ENCODE measurements at regions not wholly inside any gene's neighbourhood (a gene's known extent, or its start where the extent isn't known, plus 50 kb on each side); places are given as distances from the start of the nearest gene placed in this dataset.

DNA sequence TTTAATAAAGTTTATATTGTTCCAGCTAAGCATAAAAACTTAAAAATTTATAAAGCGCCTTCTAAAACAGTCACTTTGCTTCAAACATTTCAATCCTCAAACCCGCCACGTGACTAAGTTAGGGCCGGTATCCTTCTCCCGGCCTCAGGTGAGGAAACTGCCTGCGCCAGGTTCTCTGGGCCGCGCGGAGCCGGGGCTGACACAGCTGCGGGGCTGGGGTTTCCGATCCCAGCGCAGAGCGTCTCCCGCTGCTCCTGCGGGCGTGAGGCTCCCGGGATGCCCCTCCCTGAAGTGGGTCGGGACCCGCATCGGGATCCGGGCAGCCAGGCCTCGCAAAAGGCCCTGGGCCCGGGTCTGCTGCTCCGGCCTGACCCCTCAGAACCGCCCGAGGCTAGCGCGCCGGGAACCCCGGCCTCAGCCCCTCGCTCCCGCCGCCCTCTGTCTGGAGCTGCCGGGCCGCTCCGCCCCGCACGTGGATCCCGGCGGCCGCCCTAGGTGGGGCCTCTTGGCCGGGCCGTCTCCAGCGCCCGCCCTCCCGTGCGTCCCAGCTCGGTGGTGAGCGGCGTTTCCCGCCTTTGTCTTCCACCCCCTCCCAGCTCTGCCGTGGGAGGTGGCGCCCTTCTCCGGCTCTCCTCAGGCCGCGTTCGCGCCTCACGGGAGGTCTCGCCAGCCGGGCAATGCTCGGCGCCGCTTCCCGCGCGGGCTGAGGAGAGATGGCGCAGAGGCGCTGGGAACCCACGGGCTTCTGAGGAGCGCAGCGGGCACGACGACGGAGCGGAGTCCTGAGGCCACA, 267.9 kb downstream of the DLL1 start:
- TF ChIP-seq, protein P1, sequence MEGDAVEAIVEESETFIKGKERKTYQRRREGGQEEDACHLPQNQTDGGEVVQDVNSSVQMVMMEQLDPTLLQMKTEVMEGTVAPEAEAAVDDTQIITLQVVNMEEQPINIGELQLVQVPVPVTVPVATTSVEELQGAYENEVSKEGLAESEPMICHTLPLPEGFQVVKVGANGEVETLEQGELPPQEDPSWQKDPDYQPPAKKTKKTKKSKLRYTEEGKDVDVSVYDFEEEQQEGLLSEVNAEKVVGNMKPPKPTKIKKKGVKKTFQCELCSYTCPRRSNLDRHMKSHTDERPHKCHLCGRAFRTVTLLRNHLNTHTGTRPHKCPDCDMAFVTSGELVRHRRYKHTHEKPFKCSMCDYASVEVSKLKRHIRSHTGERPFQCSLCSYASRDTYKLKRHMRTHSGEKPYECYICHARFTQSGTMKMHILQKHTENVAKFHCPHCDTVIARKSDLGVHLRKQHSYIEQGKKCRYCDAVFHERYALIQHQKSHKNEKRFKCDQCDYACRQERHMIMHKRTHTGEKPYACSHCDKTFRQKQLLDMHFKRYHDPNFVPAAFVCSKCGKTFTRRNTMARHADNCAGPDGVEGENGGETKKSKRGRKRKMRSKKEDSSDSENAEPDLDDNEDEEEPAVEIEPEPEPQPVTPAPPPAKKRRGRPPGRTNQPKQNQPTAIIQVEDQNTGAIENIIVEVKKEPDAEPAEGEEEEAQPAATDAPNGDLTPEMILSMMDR (IDR thresholded peaks at IDR 0.05; ENCODE audit: low read depth, low read length), result no peak
- no peaks in the 10 kb centered on the region for H3K9me3 ChIP-seq (ENCODE audit: severe bottlenecking)
- no peak overlapping the region for H3K27ac ChIP-seq
- no peak overlapping the region for H3K4me3 ChIP-seq (ENCODE audit: low read depth, low read length)
- no peak for DNase-seq
- H3K36me3 ChIP-seq, result no peaks in the 10 kb centered on the region
- no peaks in the 10 kb centered on the region for H3K27me3 ChIP-seq (ENCODE audit: insufficient read depth, low read depth, severe bottlenecking)

GRCh38 chr6:170022291-170022722, 268.6 kb downstream of the DLL1 start:
- DNase-seq, result no peak
- no peak overlapping the region for H3K4me3 ChIP-seq (ENCODE audit: low read depth, low read length)
- no peaks in the 10 kb centered on the region for H3K27me3 ChIP-seq (ENCODE audit: insufficient read depth, low read depth, severe bottlenecking)
- H3K27ac ChIP-seq, result no peak overlapping the region
- no peaks in the 10 kb centered on the region for H3K9me3 ChIP-seq (ENCODE audit: severe bottlenecking)
- TF ChIP-seq, protein P1 (IDR thresholded peaks at IDR 0.05; ENCODE audit: low read depth, low read length), result no peak
- H3K36me3 ChIP-seq, result no peaks in the 10 kb centered on the region

DNA sequence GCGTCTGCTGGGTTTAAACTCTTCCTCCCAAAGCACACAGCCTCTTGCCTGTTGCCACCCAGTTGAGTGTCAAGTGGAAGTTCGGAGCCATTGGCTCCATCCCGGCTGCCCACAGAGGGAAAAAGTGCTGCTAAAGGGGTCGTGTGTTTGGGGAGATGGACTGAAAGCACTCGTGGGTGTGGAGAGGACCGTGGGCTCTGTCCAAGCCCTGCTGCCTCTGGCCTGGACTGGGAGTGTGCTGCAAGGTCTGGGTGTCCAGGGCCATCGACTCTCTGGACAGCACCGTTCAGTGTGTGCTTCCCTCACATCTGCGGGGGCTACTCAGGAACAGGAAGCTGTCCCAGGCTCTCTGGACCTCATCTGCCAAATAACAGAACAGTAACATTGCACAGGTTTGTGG, 269.3 kb downstream of the DLL1 start:
- Histone ChIP-seq H3K9me3 (ENCODE audit: severe bottlenecking) (no peaks in the 10 kb centered on the region), H3K27me3 (ENCODE audit: insufficient read depth, low read depth, severe bottlenecking) (no peaks in the 10 kb centered on the region), H3K36me3 (no peaks in the 10 kb centered on the region), H3K4me3 (ENCODE audit: low read depth, low read length) (no peak overlapping the region), H3K27ac (no peak overlapping the region)
- no peak for DNase-seq
- TF ChIP-seq, protein P1 (IDR thresholded peaks at IDR 0.05; ENCODE audit: low read depth, low read length), result no peak

DNA sequence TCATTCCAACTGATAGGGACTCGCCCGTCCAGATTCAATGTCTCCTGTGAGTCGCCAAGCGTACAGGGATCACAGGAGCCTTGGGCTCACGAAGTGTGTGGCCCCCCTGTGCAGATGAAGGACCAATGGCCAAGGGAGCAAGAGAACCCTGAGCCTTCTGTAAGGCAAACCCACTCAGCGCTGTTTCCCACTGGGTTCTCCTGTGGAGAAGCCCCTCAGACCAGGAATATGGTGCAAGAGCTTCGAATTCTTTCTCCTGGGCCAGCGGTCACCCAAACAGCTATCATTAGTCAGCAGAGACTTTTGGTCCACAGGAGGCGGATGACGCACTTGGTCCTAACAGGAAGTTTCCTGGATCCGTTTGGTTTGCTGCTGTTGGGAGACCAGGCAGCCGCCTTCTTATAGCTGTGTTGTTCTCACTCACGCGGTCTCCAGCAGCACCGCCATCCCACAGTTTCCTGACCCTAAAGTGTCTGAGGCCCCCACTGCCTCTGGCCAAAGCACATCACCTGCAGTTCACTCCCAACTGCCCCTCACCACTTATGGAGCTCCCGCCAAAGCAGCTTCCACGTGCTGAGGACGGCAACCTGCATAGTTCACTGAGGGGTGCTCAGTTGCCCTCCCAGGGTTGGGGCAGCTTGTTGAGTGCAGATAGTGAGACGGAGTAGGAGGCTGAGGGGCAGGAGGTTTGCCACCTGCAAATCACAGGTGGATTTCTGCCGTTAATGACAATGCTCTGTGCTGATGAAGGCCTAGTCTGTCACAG, 268.6 kb downstream of the ERMARD start:
- Histone ChIP-seq H3K27ac (no peak overlapping the region), H3K36me3 (no peaks in the 10 kb centered on the region), H3K9me3 (ENCODE audit: severe bottlenecking) (no peaks in the 10 kb centered on the region), H3K27me3 (ENCODE audit: insufficient read depth, low read depth, severe bottlenecking) (no peaks in the 10 kb centered on the region), H3K4me3 (ENCODE audit: low read depth, low read length) (no peak overlapping the region)
- DNase-seq, result no peak
- TF ChIP-seq, protein P1 (IDR thresholded peaks at IDR 0.05; ENCODE audit: low read depth, low read length), result no peak

GRCh38 chr6:170018936-170019817, 267.8 kb downstream of the ERMARD start:
- no peaks in the 10 kb centered on the region for H3K9me3 ChIP-seq (ENCODE audit: severe bottlenecking)
- TF ChIP-seq, protein P1 (IDR thresholded peaks at IDR 0.05; ENCODE audit: low read depth, low read length), result no peak
- no peak overlapping the region for H3K27ac ChIP-seq
- H3K36me3 ChIP-seq, result no peaks in the 10 kb centered on the region
- H3K27me3 ChIP-seq (ENCODE audit: insufficient read depth, low read depth, severe bottlenecking), result no peaks in the 10 kb centered on the region
- no peak for DNase-seq
- no peak overlapping the region for H3K4me3 ChIP-seq (ENCODE audit: low read depth, low read length)
